Endothelial cell (in vitro differentiated cells): ENCODE measurements at regions not wholly inside any gene's neighbourhood (a gene's known extent, or its start where the extent isn't known, plus 50 kb on each side); places are given as distances from the start of the nearest gene placed in this dataset.

ENCODE experiments used
- DNase-seq: peaks from one replicate; pipeline ENCODE4 v3.0.0; 2021; ENCODE audit warnings: low spot score
- H3K27ac Mint-ChIP-seq: one replicate; pipeline ENCODE4 v1.8.0; 2021; ENCODE audit warnings: mixed read lengths, inconsistent platforms; ENCODE audit not compliant: unreplicated experiment
- H3K27me3 Mint-ChIP-seq: one replicate; pipeline ENCODE4 v1.8.0; 2021; ENCODE audit warnings: mild to moderate bottlenecking, moderate library complexity, mixed read lengths, inconsistent platforms; ENCODE audit not compliant: unreplicated experiment
- H3K36me3 Mint-ChIP-seq: one replicate; pipeline ENCODE4 v1.8.0; 2021; ENCODE audit warnings: mild to moderate bottlenecking, low read depth, mixed read lengths, inconsistent platforms; ENCODE audit not compliant: unreplicated experiment
- H3K4me1 Mint-ChIP-seq: one replicate; pipeline ENCODE4 v1.8.0; 2021; ENCODE audit warnings: mild to moderate bottlenecking, mixed read lengths, inconsistent platforms; ENCODE audit not compliant: unreplicated experiment
- H3K4me3 Mint-ChIP-seq: one replicate; pipeline ENCODE4 v1.8.0; 2021; ENCODE audit warnings: mild to moderate bottlenecking, mixed read lengths, inconsistent platforms; ENCODE audit not compliant: unreplicated experiment
- H3K9me3 Mint-ChIP-seq: one replicate; pipeline ENCODE4 v1.8.0; 2021; ENCODE audit warnings: mixed read lengths, inconsistent platforms; ENCODE audit not compliant: unreplicated experiment
- CTCF ChIP-seq: fragments of 200-600 bp; sonication (generic); IDR thresholded peaks from one replicate; pipeline ENCODE4 v1.5.0; 2021; ENCODE audit warnings: antibody characterized with exemption; ENCODE audit not compliant: unreplicated experiment

DNA sequence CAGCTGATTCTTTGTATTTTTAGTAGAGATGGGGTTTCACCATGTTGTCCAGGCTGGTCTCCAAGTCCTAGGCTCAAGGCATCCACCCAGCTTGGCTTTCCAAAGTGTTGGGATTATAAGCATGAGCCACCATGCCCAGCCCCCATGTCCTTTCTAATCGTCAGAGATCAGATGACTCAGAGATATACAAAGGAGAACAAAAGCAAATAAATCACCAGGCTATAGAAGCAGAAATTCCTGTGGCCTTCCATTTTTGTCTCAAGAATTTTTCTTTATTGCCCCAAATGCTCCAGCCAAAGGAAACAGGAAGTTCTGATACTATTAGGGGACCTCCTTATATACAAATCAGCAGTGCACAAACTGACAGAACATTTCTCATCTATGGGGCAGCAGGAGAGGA is 207.8 kb downstream of the RFC3 start:
- H3K27ac Mint-ChIP-seq, result no peak overlapping the region
- no peak for TF ChIP-seq CTCF
- DNase-seq, result no peak
- H3K4me1 Mint-ChIP-seq, result no peaks in the 10 kb centered on the region
- no peak overlapping the region for H3K4me3 Mint-ChIP-seq
- no peaks in the 10 kb centered on the region for H3K9me3 Mint-ChIP-seq
- H3K36me3 Mint-ChIP-seq, result no peaks in the 10 kb centered on the region
- no peaks in the 10 kb centered on the region for H3K27me3 Mint-ChIP-seq

GRCh38 chr13:34026308-34026707 is 208.4 kb downstream of the RFC3 start:
- no peak for TF ChIP-seq CTCF
- no peak for DNase-seq
- no peaks in the 10 kb centered on the region for H3K27me3 Mint-ChIP-seq
- no peaks in the 10 kb centered on the region for H3K36me3 Mint-ChIP-seq
- H3K9me3 Mint-ChIP-seq, result no peaks in the 10 kb centered on the region
- no peak overlapping the region for H3K4me3 Mint-ChIP-seq
- no peaks in the 10 kb centered on the region for H3K4me1 Mint-ChIP-seq
- no peak overlapping the region for H3K27ac Mint-ChIP-seq

DNA sequence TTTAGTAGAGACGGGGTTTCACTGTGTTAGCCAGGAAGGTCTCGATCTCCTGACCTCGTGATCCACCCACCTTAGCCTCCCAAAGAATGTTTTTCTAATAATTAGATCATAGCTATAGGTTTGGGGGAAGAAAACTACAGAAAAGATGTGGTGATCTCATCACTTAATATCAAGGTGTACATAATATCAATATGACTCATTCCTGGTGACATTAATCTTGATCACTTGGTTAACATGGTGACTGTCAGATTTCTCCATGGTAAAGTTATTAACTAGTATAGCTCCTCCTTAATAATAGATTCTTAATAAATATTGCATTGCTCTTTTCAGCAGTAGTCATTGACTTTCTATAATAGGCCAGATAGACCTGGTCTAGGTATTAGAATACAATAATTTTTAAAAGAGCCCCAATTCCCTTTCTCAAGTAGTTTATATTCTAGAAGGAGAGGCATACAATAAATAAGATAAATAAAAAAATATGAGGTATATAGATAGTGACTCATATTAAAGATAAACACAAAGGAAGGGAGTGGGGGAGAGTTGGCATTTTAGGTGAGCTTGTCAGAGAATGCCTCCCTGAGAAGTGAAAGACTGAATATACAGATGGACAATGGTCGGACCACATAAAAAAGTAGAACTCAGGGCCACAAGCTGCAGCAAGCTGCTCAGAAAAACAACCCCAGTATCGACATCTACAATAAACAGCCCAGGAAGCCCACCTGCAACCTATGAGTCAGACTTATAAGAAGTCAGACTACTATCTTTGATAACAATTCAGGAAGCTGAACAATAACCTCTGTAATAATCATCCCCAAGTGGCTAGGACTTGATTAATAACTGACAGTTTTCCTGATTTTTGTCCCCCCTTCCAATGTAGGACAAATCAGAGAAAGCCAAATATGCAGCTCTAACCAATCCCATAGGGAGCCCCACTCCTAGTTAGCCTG is 210.8 kb downstream of the RFC3 start:
- H3K27me3 Mint-ChIP-seq, result no peaks in the 10 kb centered on the region
- no peak overlapping the region for H3K27ac Mint-ChIP-seq
- no peaks in the 10 kb centered on the region for H3K36me3 Mint-ChIP-seq
- no peaks in the 10 kb centered on the region for H3K4me1 Mint-ChIP-seq
- H3K9me3 Mint-ChIP-seq, result no peaks in the 10 kb centered on the region
- TF ChIP-seq CTCF, result no peak
- H3K4me3 Mint-ChIP-seq, result no peak overlapping the region
- DNase-seq, result no peak

DNA sequence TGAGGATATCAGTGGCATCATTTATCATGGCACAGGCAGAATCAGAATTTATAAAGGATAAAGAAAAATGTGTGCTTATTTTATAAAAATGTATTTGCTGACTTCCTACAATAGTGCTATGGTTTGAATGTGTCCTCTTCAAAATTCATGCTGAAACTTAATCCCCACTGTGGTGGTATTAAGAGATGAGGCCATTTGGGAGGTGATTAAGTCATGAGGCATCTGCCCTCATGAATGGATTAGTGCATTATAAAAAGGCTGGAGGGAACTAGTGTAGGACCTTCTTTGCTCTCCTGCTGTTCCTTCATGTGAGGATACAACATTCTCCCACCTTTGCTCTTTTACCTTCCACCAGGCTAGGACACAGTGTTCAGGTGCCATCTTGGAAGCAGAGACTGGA is 212.8 kb downstream of the RFC3 start:
- Mint-ChIP-seq H3K27me3 (no peaks in the 10 kb centered on the region), H3K4me3 (no peak overlapping the region), H3K4me1 (no peaks in the 10 kb centered on the region), H3K27ac (no peak overlapping the region), H3K36me3 (no peaks in the 10 kb centered on the region), H3K9me3 (no peaks in the 10 kb centered on the region)
- no peak for TF ChIP-seq CTCF
- DNase-seq, result no peak

GRCh38 chr13:34031610-34032009 is 213.7 kb downstream of the RFC3 start:
- H3K36me3 Mint-ChIP-seq, result no peaks in the 10 kb centered on the region
- no peaks in the 10 kb centered on the region for H3K9me3 Mint-ChIP-seq
- H3K4me1 Mint-ChIP-seq, result no peaks in the 10 kb centered on the region
- DNase-seq, result no peak
- H3K27ac Mint-ChIP-seq, result no peak overlapping the region
- no peak for TF ChIP-seq CTCF
- no peak overlapping the region for H3K4me3 Mint-ChIP-seq
- no peaks in the 10 kb centered on the region for H3K27me3 Mint-ChIP-seq
